ENCODE measurements at regions not wholly inside any gene's neighbourhood (a gene's known extent, or its start where the extent isn't known, plus 50 kb on each side); places are given as distances from the start of the nearest gene placed in this dataset.
"Not testable (repeated sequence)": the region's sequence is repeated elsewhere in the genome, so short reads cannot be mapped to it uniquely, and the experiment has no call there.

DNA sequence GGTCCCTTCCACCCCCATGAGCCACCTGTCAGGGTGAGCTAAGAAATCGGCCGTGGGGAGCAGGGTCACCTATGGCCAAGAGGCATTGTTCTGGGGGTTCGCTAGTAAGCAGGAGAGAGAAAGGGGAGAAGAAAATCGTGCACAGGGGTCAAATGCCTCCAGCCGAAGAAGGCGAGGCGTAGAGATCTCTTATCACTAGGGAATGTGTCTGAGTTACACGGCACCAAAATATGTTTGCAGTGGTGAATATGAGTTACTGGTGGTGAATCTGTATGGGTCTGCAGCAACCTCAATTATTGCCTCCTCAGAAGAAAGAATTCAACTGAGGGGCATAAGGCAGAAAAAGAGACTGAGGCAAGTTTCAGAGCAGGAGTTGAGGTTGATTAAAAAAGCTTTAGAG lies 54.2 kb upstream of the RABGAP1L start:
- Histone ChIP-seq H3K9me3 (no peaks in the 10 kb centered on the region), H3K27ac (no peak overlapping the region), H3K27me3 (no peaks in the 10 kb centered on the region), H3K4me3 (no peak overlapping the region), H3K36me3 (no peaks in the 10 kb centered on the region), H3K4me1 (no peaks in the 10 kb centered on the region)
- TF ChIP-seq CTCF (IDR thresholded peaks at IDR 0.05), result no peak
- no peak for TF ChIP-seq POLR2A (IDR thresholded peaks at IDR 0.05)
- 93 to 99% methylated on average over 5 to 8 of the region's 8 CpGs for whole genome bisulfite sequencing, 2 donors
- intact Hi-C loops (cut with DNase I), result no loop called here
- no peak for DNase-seq

DNA sequence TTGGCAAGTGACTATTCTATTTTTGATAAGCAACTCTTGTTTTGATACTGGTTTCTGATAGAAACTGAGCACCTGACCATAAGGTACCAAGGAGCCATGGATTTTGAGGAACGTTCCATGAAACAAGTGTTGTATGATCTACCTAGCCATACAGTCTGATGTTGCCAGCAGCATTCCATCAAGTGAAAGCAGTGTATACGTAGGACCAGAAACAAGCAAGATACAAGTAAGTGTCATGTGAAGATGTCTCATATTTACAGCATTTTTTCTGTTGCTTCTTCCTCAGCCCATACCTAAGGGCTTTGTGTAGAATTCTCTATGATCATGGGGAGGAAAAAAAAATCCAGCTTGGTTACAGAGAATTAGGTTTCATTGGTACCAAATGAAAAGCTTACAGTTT lies 55.6 kb upstream of the RABGAP1L start:
- WGBS, 2 donors, result 77 to 82% methylated on average over 2 of the region's 2 CpGs
- Histone ChIP-seq H3K9me3 (no peaks in the 10 kb centered on the region), H3K27ac (no peak overlapping the region), H3K4me3 (no peak overlapping the region), H3K36me3 (no peaks in the 10 kb centered on the region), H3K4me1 (no peaks in the 10 kb centered on the region), H3K27me3 (no peaks in the 10 kb centered on the region)
- TF ChIP-seq POLR2A (IDR thresholded peaks at IDR 0.05) (no peak), CTCF (IDR thresholded peaks at IDR 0.05) (no peak)
- DNase-seq, result no peak
- intact Hi-C loops (cut with DNase I), result no loop called here

DNA sequence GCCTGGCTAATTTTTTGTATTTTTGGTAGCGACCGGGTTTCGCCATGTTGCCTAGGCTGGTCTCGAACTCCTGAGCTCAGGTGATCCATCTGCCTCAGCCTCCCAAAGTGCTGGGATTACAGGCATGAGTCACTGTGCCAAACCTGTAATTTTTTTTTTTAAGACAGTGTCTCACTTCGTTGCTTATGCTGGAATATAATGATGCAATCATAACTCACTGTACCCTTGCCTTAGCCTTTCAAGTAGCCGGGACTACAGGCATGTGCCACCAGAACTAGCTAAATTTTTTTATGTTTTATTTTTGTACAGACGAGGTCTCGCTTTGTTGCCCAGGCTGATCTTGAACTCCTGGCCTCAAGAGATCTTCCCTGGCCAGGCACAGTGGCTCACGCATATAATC lies 57.3 kb upstream of the RABGAP1L start:
- H3K27me3 ChIP-seq; intact Hi-C loops (cut with DNase I); H3K27ac ChIP-seq; H3K4me3 ChIP-seq; H3K4me1 ChIP-seq; H3K9me3 ChIP-seq; H3K36me3 ChIP-seq; DNase-seq: not testable (repeated sequence)
- 78 to 89% methylated on average over 6 to 9 of the region's 9 CpGs for WGBS, 2 donors

DNA sequence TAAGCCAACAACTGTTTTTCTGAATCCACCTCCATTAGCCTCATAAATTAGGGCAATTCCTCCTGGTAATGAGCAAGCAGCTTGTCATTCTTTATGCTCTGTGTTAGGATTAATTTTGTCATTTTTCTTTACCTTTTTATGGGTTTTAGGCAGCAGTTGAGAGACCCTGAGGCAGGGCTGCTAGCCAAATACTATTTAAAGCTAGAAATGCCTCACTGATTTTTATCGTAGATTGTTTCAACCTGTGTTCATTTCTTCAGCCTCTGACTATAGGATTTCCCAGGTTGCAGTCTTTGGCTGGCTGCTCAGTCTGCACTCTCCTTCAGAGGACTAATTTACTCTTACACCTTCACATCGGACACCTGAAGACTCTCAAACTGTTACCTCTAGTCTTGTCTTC lies 61.9 kb upstream of the RABGAP1L start:
- Histone ChIP-seq H3K27ac (no peak overlapping the region), H3K4me1 (no peaks in the 10 kb centered on the region), H3K36me3 (no peaks in the 10 kb centered on the region), H3K4me3 (no peak overlapping the region), H3K9me3 (no peaks in the 10 kb centered on the region), H3K27me3 (no peaks in the 10 kb centered on the region)
- no peak for TF ChIP-seq CTCF (IDR thresholded peaks at IDR 0.05)
- DNase-seq, result no peak
- 76 to 83% methylated on average over 2 of the region's 2 CpGs for WGBS, 2 donors
- intact Hi-C loops (cut with DNase I), result no loop called here

GRCh38 chr1:174093789-174094188 lies 65.5 kb upstream of the RABGAP1L start:
- intact Hi-C loops (cut with DNase I), result not testable (repeated sequence)

GRCh38 chr1:174090471-174090870 lies 68.3 kb upstream of the RC3H1 start:
- intact Hi-C loops (cut with DNase I), result no loop called here
- Histone ChIP-seq H3K9me3 (peaks cover 0 to 3% (median 0%) of the 10 kb centered on the region in 3 donors), H3K36me3 (no peaks in the 10 kb centered on the region), H3K4me1 (no peaks in the 10 kb centered on the region), H3K27me3 (no peaks in the 10 kb centered on the region), H3K27ac (no peak overlapping the region), H3K4me3 (no peak overlapping the region)
- 82 to 85% methylated on average over 3 of the region's 3 CpGs for WGBS, 2 donors
- no peak for TF ChIP-seq POLR2A (IDR thresholded peaks at IDR 0.05)
- no peak for TF ChIP-seq CTCF (IDR thresholded peaks at IDR 0.05)
- no peak for DNase-seq

More at GRCh38 chr1:174093789-174094188, 65.5 kb upstream of the RABGAP1L start:
- H3K9me3 ChIP-seq, H3K27me3 ChIP-seq, H3K36me3 ChIP-seq, H3K4me1 ChIP-seq, H3K4me3 ChIP-seq, DNase-seq, H3K27ac ChIP-seq: not testable (repeated sequence)
- 60 to 66% methylated on average over 4 to 5 of the region's 5 CpGs for WGBS, 2 donors

Measured in esophagus squamous epithelium (tissue), 5 donors.